ENCODE measurements at regions not wholly inside any gene's neighbourhood (a gene's known extent, or its start where the extent isn't known, plus 50 kb on each side); places are given as distances from the start of the nearest gene placed in this dataset.
"Not testable (repeated sequence)": the region's sequence is repeated elsewhere in the genome, so short reads cannot be mapped to it uniquely, and the experiment has no call there.

- no peak for DNase-seq (ENCODE audit: low read depth)
Observed at GRCh38 chr12:126908765-126909142, 1358.2 kb upstream of the TMEM132C start.

GRCh38 chr12:126910570-126910969, 1356.4 kb upstream of the TMEM132C start:
- DNase-seq (ENCODE audit: low read depth): no peak

- no peak for DNase-seq (ENCODE audit: low read depth)
Observed at GRCh38 chr12:126912111-126912510, 1354.9 kb upstream of the TMEM132C start.

DNA sequence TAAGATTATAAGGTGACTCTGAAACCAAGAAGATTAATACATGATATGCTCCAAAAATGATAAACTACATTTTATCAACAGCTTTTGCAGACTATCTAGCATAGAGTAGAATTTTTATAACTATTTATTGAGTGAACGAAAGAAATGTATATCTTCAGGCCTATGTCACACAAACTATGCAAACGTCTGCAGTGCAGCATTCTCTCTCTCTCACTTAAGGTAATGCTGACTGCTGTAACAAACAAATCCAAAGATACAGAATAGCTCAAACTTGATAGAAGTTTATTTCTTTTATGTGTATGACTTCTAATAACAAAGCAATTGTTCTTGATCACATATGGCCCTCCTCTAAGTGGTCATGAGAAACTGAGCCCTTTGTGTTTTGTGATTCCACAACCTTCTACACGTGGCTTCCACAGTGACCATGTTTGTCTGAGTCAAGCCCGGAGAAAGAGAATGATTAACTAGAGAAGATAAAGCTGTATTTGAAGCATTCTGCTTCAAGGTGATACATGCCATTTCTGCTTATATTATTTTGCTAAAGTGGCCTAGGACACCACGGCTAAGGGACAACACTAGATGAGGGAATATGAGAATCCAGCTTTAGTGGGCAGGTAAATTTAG, 1352.7 kb upstream of the TMEM132C start:
- DNase-seq (ENCODE audit: low read depth): no peak

DNA sequence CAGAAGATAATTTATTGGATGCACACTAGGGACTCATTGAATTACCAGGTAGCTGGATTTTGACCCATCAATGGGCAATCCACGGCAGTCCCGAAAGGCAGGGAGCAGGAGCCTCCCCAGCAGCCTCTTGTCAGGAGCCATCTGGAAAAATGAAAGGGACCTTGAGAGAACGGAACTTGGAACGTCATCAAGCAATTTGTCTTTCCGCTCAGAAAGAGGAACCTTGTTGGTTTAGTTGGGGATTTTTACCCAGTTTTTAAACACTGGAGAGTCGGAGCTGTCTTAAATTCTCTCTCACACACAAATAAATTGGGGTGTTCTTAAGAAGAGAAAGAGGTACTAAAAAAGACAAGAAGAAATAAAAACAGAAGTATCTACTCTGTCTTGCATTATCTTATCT, 1351.7 kb upstream of the TMEM132C start:
- no peak for DNase-seq (ENCODE audit: low read depth)

- DNase-seq (ENCODE audit: low read depth): no peak
Observed at GRCh38 chr12:126926023-126926594, 1340.9 kb upstream of the TMEM132C start.

- DNase-seq (ENCODE audit: low read depth): no peak
Observed at GRCh38 chr12:126930234-126930633, 1336.7 kb upstream of the TMEM132C start.

GRCh38 chr12:126932156-126932555, 1334.8 kb upstream of the TMEM132C start:
- DNase-seq (ENCODE audit: low read depth): no peak

- no peak for DNase-seq (ENCODE audit: low read depth)
Observed at GRCh38 chr12:126935435-126935834, 1331.5 kb upstream of the TMEM132C start.

DNA sequence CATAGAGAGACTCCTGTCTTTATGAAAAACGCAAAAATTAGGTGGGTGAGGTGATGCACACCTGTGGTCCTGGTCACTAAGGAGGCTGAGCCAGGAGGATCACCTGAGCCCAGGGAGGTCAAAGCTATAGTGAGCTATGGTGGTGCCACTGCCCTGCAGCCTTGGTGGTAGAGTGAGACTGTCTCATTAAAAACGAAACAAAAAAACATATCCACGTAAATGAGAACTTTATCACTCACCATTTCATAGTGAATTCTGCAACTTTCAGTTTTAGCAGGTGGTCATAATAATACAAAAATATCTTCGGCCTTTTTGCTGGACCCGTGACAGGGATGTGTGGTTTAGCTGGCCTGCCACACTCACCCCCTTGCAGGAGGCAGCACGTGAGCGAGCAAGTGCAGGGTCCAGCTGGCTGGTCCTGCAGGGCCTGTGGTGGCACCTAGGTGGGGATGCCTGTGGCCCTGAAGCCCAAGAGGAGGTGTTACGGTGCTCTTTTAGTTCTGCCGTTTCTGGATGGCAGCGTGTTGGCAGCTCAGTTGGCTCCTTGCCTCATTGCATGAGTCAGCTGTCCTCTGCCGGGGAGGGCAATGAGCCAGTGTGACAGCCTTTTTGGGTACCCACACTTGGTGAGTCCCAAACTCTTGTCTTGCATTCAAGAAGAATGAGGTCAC, 1330.7 kb upstream of the TMEM132C start:
- no peak for DNase-seq (ENCODE audit: low read depth)

GRCh38 chr12:126937431-126937830, 1329.5 kb upstream of the TMEM132C start:
- DNase-seq (ENCODE audit: low read depth): no peak

DNA sequence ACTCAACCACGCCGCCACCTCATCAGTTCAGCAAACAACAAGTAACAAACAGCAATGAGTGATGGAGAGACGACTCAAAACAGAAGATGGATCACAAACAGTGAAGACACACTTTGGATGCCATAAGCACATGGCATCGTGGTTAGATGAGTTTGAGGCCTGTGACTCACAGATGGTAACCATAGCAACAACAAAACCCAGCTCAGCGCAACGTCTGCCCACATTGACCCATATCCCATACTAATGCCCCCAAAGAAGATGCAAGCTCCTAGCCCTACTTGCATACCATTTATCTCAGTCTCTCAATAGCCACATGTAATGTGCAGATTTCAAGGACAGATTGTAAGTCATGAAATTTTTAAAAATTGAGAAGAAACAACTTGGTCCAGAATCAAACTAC, 1322.3 kb upstream of the TMEM132C start:
- no peak for DNase-seq (ENCODE audit: low read depth)

- DNase-seq (ENCODE audit: low read depth): not testable (repeated sequence)
Observed at GRCh38 chr12:126946958-126947357, 1320.0 kb upstream of the TMEM132C start.

GRCh38 chr12:126949558-126949957, 1317.4 kb upstream of the TMEM132C start:
- DNase-seq (ENCODE audit: low read depth): no peak

DNA sequence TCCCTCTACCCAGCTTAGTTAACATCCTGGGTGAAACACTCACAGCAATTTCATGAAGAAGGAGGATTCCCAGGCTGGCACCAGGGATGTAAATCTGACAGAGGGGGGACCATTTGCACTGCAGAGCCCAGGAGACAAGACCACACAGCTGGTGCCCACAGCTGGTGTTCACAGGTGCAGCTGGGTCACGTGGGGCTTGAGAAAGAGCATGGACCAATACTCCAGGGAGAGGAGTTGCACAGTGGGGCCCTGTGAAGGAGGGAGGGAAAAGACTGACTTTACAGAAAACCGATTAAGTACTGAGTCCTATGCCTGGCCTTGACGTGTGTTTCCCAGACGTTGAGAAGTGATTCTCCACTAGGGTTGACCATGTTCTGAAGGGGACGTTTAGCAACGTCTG, 1316.7 kb upstream of the TMEM132C start:
- no peak for DNase-seq (ENCODE audit: low read depth)

DNA sequence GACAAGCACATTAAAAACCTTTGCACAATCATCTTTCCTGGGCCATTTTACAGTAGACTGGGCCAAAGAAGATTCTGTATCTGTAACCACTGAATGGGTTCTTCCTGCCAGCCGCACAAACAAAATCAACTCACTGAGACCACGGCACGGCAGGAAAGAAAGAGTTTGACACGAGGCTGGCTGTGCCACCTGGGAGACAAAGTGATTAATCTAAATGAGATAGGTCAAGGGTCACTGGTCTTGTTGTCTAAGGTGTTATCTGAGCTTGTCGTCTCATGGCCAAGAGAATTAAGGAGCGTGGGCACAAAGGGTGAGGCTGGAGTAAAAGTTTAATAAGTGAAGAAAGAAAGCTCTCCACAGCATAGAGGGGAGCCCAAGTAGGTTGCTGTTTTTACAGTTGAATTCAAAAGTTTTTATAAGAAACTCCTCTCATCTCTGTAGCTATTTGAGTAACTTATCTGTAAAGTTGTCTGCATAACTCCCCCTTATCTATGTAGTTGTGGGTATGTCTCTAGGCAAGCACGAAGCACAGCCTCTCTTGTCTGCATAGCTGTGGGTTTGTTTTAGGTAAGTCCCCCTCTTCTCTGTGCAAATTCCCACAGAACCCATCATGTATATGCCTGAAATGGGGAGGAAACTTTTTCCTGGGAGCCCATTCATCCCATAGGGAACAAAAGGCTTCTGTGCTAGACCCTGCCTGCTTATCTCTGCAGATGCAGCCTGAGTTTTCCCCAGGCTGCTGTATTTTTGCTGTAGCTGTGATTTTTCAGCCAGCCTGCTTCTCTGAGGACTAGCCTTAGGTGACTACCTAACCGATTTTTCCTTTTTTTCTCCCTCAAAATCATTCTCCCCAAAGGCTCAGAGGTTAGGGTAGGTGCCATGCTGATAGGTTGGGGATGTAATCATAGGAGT, 1314.6 kb upstream of the TMEM132C start:
- DNase-seq (ENCODE audit: low read depth): no peak

DNA sequence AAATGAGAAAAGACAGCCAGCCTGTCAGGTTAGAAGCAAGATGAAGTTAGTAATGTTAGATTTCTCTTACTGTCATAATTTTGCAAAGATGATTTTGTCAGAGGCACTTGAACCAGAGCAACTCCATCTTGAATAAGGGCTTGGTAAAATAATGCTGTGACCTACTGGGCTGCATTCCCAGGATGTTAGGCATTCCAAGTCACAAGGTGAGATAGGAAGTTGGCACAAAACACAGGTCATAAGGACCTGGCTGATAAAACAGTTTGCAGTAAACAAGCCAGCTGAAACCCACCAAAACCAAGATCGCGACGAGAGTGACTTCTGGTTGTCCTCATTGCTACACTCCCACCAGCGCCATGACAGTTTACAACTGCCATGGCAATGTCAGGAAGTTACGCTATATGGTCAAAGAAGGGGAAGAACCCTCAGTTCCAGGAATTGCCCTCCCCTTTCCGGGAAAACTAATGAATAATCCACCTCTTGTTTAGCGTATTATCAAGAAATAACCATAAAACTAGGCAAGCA, 1313.5 kb upstream of the TMEM132C start:
- DNase-seq (ENCODE audit: low read depth): no peak

- DNase-seq (ENCODE audit: low read depth): no peak
Observed at GRCh38 chr12:126960221-126960620, 1306.7 kb upstream of the TMEM132C start.

DNA sequence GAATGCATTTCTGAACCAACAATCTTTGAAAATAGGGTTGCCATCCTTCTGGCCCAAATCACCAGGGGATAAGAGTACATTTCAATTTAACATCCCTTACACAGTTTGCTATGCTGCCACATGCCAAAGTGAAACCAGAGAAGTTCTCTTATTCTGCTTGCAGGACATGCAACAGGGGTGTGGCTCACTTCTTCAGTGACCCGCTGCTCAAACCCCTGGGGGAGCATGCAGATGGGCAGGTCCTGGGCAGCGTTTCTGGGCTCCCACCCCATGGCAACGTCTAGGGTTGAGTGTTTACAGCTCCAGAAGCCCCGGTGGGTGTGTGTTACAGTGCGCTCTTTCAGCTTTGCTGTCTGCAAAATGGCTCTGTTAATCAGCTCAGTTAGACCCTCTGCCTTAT, 1306.3 kb upstream of the TMEM132C start:
- DNase-seq (ENCODE audit: low read depth): no peak

- no peak for DNase-seq (ENCODE audit: low read depth)
Observed at GRCh38 chr12:126963825-126964224, 1303.1 kb upstream of the TMEM132C start.

- DNase-seq (ENCODE audit: low read depth): no peak
Observed at GRCh38 chr12:126966498-126966897, 1300.5 kb upstream of the TMEM132C start.

- no peak for DNase-seq (ENCODE audit: low read depth)
Observed at GRCh38 chr12:126967152-126967551, 1299.8 kb upstream of the TMEM132C start.

Measured in GM04504 (cell line).